HG03342 (cell line): ENCODE measurements at regions not wholly inside any gene's neighbourhood (a gene's known extent, or its start where the extent isn't known, plus 50 kb on each side); places are given as distances from the start of the nearest gene placed in this dataset.

ENCODE experiments used
- ATAC-seq: cut with Tn5 transposase; IDR thresholded peaks from one replicate; pipeline ENCODE4 v1.9.1; 2021; ENCODE audit warnings: mild to moderate bottlenecking, moderate library complexity; ENCODE audit not compliant: unreplicated experiment

DNA sequence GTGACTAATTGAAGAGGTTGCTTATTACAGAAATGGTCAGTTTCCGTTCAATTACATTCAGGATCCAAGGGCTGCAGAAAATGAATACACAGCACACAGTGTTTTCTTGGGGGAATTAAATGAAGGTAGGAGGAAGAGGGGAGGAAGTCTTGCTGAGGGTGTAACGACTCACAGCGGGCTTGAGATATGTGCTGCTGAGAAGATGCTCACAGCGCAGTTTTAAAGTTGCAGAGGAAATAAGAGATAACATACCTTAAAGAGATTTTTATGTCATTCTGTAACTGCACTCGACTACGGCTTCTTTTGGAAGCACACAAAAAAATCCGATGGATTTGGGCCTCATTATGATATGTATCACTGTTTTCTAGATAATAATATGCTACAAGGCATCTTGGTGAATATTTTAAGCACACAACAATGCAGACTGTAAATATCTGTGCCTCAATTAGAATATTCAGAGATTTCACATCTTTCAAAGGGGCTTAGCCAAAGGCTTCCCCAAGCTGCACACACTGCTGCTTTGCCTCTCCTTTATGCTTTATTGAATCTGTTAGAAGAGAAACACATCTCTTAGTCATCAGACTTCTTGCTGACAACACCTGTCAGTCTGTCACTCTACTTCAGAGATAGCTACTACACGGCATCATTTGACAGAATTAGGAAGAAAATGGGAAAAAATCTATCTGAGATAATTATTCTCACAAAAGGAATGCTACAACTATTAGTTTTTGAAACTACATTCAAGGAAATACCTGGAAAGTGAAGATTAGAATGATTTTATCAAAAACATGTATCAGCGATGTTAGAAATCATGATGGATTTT lies 773.2 kb downstream of the OTOL1 start:
- ATAC-seq = no peak

GRCh38 chr3:162274070-162274469 lies 777.5 kb downstream of the OTOL1 start:
- ATAC-seq = no peak

DNA sequence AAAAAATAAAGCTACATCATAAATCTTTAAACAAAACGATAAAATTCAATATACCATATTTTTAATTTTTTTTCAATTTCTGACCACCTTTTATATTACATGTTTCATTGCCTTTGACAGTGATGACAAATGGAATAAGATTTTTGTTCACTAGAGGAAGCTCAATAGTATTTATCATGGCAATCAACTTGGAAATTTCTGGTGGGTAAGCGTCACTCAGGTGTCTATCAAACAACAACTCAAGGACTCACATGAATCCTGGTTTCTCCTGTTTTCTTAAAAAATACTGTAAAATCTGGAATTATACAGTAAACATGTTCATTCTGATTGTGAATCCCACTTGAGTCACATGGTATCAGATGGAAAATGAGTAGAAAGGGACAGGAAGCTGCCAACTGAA lies 782.2 kb downstream of the OTOL1 start:
- ATAC-seq = no peak

DNA sequence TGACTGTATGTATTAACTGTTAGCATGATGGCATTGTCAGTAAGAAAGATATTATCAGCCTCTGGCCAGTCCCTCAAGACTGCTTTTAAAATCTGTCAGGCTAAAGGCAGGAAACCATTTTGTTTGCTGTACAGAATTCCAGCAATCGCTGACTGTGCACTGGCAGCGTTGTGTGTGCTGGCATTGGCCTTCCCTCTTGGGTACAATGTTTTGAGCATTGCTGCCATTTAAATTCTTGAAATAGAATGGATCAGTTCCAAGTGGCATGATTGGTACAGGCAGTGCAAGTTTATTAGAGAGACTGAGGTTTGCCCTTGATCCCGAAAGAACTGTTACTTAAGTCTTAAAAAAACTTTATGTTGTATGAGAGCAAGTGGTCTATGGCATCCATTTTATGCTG lies 788.7 kb downstream of the OTOL1 start:
- no peak for ATAC-seq

GRCh38 chr3:162287600-162287999 lies 791.0 kb downstream of the OTOL1 start:
- ATAC-seq = no peak

GRCh38 chr3:162292409-162292808 lies 795.8 kb downstream of the OTOL1 start:
- no peak for ATAC-seq

GRCh38 chr3:162295323-162295983 lies 798.8 kb downstream of the OTOL1 start:
- ATAC-seq = no peak

- no peak for ATAC-seq
Measured at GRCh38 chr3:162302983-162303624, 806.5 kb downstream of the OTOL1 start.

DNA sequence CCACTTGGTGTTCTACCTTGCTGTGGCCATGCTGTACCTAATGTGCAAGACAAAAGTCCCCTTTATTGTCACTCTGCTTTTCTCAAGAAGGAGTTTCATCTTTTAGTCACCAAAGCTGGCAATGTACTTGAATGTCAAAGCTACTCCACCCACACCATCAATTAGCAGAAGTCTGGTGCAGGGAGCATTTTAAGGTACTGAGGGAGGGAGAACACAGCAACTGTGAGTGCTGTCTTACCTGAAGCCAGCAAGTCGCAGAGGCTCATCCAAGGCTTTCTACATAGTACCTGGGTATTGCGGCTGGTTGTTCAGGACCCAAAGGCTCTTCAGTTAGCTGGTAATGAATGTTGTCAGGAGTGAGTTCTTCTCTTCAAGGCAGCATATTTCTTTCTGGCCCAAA lies 820.4 kb downstream of the OTOL1 start:
- no peak for ATAC-seq

DNA sequence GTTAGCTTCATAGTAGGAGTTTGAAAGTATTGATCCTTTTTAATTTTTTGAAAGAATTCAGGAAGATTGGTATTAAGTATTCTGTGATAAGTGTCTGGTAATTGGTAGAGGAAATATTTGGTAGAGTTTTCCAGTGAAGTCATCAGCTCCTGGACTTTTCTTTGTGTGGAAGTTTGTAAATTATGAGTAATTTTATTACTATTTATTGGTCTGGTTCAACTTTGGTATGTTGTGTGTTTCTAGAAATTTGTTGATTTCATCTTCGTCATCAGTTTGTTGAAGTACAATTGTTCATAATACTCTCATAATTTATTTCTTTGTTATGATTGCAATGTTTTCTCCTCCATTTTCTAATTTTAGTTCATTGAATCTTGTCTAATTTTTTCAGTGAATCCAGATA lies 832.0 kb downstream of the OTOL1 start:
- no peak for ATAC-seq

GRCh38 chr3:162329514-162329913 lies 832.9 kb downstream of the OTOL1 start:
- ATAC-seq = no peak

- ATAC-seq = no peak
Measured at GRCh38 chr3:162332344-162332743, 835.7 kb downstream of the OTOL1 start.

- ATAC-seq = no peak
Measured at GRCh38 chr3:162334537-162334936, 837.9 kb downstream of the OTOL1 start.

DNA sequence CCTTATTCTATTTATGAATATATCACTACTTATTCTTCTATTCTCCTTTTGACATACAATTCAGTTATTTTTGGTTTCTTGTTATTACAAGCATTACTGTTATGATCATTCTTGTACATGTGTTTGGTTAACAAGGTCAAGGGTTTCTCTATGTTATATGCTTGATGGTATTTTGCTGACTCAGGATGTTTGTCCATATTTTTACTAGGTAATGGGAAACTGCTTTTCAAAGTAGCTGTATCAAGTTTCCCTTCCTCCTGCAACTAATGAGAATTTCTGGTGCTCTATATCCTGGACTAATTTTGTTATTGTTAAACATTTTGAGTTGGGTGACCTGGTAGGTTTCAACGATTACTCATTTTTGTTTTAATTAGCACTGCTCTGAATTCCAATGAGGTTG lies 841.0 kb downstream of the OTOL1 start:
- no peak for ATAC-seq

- ATAC-seq = no peak
Measured at GRCh38 chr3:162338514-162338913, 841.9 kb downstream of the OTOL1 start.

DNA sequence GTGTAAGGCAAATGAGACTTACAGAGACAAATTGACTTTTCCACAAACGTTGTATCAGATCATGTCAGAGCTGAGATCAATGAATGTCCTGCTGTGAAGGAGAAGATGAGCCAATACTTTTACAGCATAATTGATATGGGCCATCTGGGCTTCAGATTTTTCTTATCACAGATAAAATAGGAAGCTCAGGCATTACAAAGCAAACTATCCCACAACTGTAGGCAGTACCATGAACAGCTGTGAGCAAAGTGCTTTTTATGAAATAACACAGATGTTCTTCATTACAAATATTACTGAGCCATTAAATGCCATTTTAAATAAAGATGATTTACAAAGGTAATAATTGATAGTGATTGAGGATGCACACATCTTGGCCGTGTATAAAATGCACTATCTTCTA lies 852.3 kb downstream of the OTOL1 start:
- ATAC-seq = no peak

DNA sequence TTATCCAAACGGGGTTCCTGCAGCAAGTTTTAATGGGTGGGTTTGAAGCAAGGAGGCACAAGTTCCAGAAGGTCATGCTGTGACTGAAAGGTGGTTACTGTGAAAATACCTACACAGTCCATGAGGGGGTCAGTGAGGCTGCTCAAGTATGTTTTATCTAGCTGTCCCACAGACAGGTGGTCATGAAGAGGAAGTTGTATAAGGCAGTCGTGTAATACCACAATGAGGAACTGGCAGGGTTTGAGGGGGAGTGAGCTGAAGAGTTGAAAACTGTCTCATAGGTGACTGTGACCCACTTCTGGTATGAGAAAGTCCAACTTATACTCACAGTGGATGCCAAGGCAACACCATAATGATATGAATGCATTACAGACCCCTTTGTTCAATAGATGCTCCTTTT lies 856.8 kb downstream of the OTOL1 start:
- peak; percentile 72 for ATAC-seq

DNA sequence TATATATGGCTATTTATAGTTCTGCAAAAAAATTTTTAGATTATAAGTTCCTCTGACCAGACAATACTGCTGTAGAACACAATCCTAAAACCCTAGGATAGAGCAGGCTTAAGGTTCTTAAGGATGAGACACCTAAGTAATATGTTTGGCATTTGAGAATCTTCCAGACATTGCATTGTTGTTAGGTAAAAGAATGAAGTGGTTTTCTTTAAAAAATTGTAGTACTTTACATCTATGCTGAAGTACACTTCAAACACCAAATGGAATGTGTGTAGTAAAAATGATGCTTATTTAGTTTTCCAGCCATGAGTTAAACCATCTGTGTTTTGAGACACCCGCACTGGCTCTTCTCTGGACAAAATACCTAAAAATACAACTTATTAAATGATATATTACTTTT lies 857.7 kb downstream of the OTOL1 start:
- no peak for ATAC-seq

GRCh38 chr3:162365066-162365719 lies 868.6 kb downstream of the OTOL1 start:
- ATAC-seq = no peak

- ATAC-seq = no peak
Measured at GRCh38 chr3:162366166-162366766, 869.7 kb downstream of the OTOL1 start.
